D721Med (cell line): ENCODE measurements at regions not wholly inside any gene's neighbourhood (a gene's known extent, or its start where the extent isn't known, plus 50 kb on each side); places are given as distances from the start of the nearest gene placed in this dataset.

Source experiments
- DNase-seq: peaks from one replicate; pipeline ENCODE4 v3.0.0; 2011; ENCODE audit warnings: low spot score; ENCODE audit not compliant: insufficient read length
- FAIRE-seq: peaks from 2 replicates; lab custom pipeline; 2011; peaks lifted over from hg19 to GRCh38; lab: Jason Lieb, UNC
- CTCF ChIP-seq: IDR thresholded peaks from 2 replicates; pipeline ENCODE4 v1.5.1; 2012; ENCODE audit warnings: mild to moderate bottlenecking, control low read depth; ENCODE audit not compliant: insufficient read depth; ENCODE audit errors: missing control alignments

GRCh38 chr6:23327621-23328020 lies 758.3 kb downstream of the HDGFL1 start:
- DNase-seq (no peak), FAIRE-seq (no peak)
- no peak for TF ChIP-seq CTCF

GRCh38 chr6:23329086-23329485 lies 759.7 kb downstream of the HDGFL1 start:
- DNase-seq = no peak
- FAIRE-seq = no peak
- no peak for TF ChIP-seq CTCF

- DNase-seq = no peak
- no peak for FAIRE-seq
- TF ChIP-seq CTCF = no peak
Observed at GRCh38 chr6:23330632-23331031, 761.3 kb downstream of the HDGFL1 start.

GRCh38 chr6:23334360-23334759 lies 765.0 kb downstream of the HDGFL1 start:
- no peak for FAIRE-seq

GRCh38 chr6:23335894-23336293 lies 766.5 kb downstream of the HDGFL1 start:
- no peak for TF ChIP-seq CTCF
- FAIRE-seq = no peak
- DNase-seq = no peak

More at GRCh38 chr6:23334360-23334759, 765.0 kb downstream of the HDGFL1 start:
- TF ChIP-seq CTCF = no peak
- DNase-seq = no peak

- DNase-seq (no peak), FAIRE-seq (no peak)
- no peak for TF ChIP-seq CTCF
Observed at GRCh38 chr6:23339268-23339667, 769.9 kb downstream of the HDGFL1 start.

- no peak for FAIRE-seq
- TF ChIP-seq CTCF = no peak
- DNase-seq = no peak
Observed at GRCh38 chr6:23340271-23340670, 770.9 kb downstream of the HDGFL1 start.
